ENCODE measurements at regions not wholly inside any gene's neighbourhood (a gene's known extent, or its start where the extent isn't known, plus 50 kb on each side); places are given as distances from the start of the nearest gene placed in this dataset.
"Not testable (repeated sequence)": the region's sequence is repeated elsewhere in the genome, so short reads cannot be mapped to it uniquely, and the experiment has no call there.

- DNase-seq = no peak
Measured at GRCh38 chr5:63554191-63554590, 408.1 kb downstream of the HTR1A start.

- no peak for DNase-seq
Measured at GRCh38 chr5:63553073-63553472, 409.2 kb downstream of the HTR1A start.

- DNase-seq = no peak
Measured at GRCh38 chr5:63535840-63536602, 426.2 kb downstream of the HTR1A start.

- no peak for DNase-seq
Measured at GRCh38 chr5:63524281-63524680, 438.0 kb downstream of the HTR1A start.

GRCh38 chr5:63516006-63516405, 446.2 kb downstream of the HTR1A start:
- DNase-seq = no peak

GRCh38 chr5:63500242-63500641, 462.0 kb downstream of the HTR1A start:
- no peak for DNase-seq

GRCh38 chr5:63495225-63495624, 467.0 kb downstream of the HTR1A start:
- no peak for DNase-seq

GRCh38 chr5:63483338-63483737, 478.9 kb downstream of the HTR1A start:
- no peak for DNase-seq

GRCh38 chr5:63473335-63473967, 488.8 kb downstream of the HTR1A start:
- no peak for DNase-seq

GRCh38 chr5:63456279-63456678, 506.0 kb downstream of the HTR1A start:
- DNase-seq = no peak

- no peak for DNase-seq
Measured at GRCh38 chr5:63451188-63451587, 511.1 kb downstream of the HTR1A start.

GRCh38 chr5:63439537-63439936, 522.7 kb downstream of the HTR1A start:
- no peak for DNase-seq

GRCh38 chr5:63409737-63410136, 552.5 kb downstream of the HTR1A start:
- DNase-seq = no peak

- no peak for DNase-seq
Measured at GRCh38 chr5:63408984-63409383, 553.3 kb downstream of the HTR1A start.

GRCh38 chr5:63401436-63402046, 560.7 kb downstream of the HTR1A start:
- peak; percentile 1 for DNase-seq

GRCh38 chr5:63400079-63400478, 562.2 kb downstream of the HTR1A start:
- DNase-seq = no peak

GRCh38 chr5:63398346-63398745, 563.9 kb downstream of the HTR1A start:
- DNase-seq = no peak

- not testable (repeated sequence) for DNase-seq
Measured at GRCh38 chr5:63388188-63388587, 574.1 kb downstream of the HTR1A start.

- DNase-seq = no peak
Measured at GRCh38 chr5:63375851-63376250, 586.4 kb downstream of the HTR1A start.

GRCh38 chr5:63374085-63374484, 588.2 kb downstream of the HTR1A start:
- no peak for DNase-seq

- DNase-seq = no peak
Measured at GRCh38 chr5:63351164-63351563, 611.1 kb downstream of the HTR1A start.

GRCh38 chr5:63346451-63346850, 615.8 kb downstream of the HTR1A start:
- no peak for DNase-seq

- no peak for DNase-seq
Measured at GRCh38 chr5:63341442-63341841, 620.8 kb downstream of the HTR1A start.

- no peak for DNase-seq
Measured at GRCh38 chr5:63323926-63324325, 638.3 kb downstream of the HTR1A start.

Measured in activated CD4-positive, alpha-beta T cell treated with anti-CD3 and anti-CD28 coated beads, Interleukin-2, amount 50 U/mL, for 1 hour (primary cell).